ENCODE measurements at regions not wholly inside any gene's neighbourhood (a gene's known extent, or its start where the extent isn't known, plus 50 kb on each side); places are given as distances from the start of the nearest gene placed in this dataset.

DNA sequence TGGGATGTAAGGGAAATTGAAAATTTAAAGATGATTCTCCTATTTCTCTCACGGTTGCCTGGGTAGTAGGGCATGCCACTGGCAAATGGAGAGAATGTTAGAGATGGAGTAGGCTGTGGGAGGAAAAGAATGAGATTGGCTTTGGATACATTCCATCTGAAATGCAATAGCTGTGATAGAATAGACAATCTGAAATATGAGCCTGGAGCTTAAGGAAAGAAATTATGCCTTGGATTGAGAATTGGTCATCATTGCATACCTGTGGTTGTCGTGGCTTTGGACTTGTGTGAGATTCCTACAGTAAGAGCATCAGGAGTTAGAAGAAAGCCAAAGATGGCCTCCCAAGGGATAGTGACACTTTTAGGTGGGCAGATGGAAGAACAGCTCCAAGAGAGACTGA lies 305.1 kb upstream of the SLC10A2 start:
- H3K4me2 ChIP-seq = no peak overlapping the region
- no peaks in the 10 kb centered on the region for H3F3A ChIP-seq (replicated peaks; ENCODE audit: low read depth)
- H3K27me3 Mint-ChIP-seq (ENCODE audit: insufficient read depth, low read depth, poor library complexity) = no peaks in the 10 kb centered on the region
- no peak overlapping the region for H2AFZ ChIP-seq
- H3K36me3 ChIP-seq (ENCODE audit: insufficient read depth) = no peaks in the 10 kb centered on the region
- no peaks in the 10 kb centered on the region for H3K36me3 Mint-ChIP-seq (ENCODE audit: low read depth)
- no peak for ATAC-seq
- H3K27ac ChIP-seq (ENCODE audit: low read depth) = no peak overlapping the region
- DNase-seq (ENCODE audit: low spot score) = no peak
- no peaks in the 10 kb centered on the region for H3K4me1 Mint-ChIP-seq
- H4K20me1 ChIP-seq (replicated peaks; ENCODE audit: insufficient read depth) = no peaks in the 10 kb centered on the region
- no peaks in the 10 kb centered on the region for H3K27me3 ChIP-seq (ENCODE audit: insufficient read depth)
- no peak overlapping the region for H3K4me3 ChIP-seq
- 0 out of 2 replicates have a peak, but pooled peaks cover 5% of the 10 kb centered on the region for H3K9me2 ChIP-seq (ENCODE audit: insufficient read depth)
- H3K4me1 ChIP-seq (ENCODE audit: insufficient read depth) = no peaks in the 10 kb centered on the region
- no peaks in the 10 kb centered on the region for H3K79me2 ChIP-seq (replicated peaks; ENCODE audit: insufficient read depth)
- H3K9me3 Mint-ChIP-seq = peaks cover 3% of the 10 kb centered on the region; the same call in 1 of the 3 replicates
- no peak overlapping the region for H3K27ac Mint-ChIP-seq
- H3K4me3 Mint-ChIP-seq = no peak overlapping the region
- no peak for TF ChIP-seq ZNF114 (CRISPR knock-in tag; IDR thresholded peaks at IDR 0.05)

DNA sequence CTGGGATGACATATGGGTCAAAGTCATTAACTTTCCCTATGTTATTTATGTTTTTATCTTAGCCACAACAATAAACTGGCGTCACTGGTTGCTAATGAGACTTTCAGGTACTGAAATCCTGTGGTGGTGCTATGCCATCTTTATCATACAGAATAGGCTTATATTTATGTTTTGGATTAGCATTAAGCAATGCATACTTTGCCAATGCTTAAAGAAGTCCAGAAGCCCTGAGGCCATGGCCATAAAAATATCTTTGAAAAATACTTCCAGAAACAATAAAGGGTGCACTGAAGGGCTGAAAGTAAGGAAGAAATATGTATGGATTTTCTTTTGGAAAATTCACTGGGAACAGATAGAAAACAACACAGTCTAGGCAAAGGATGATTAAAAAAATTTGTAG lies 304.6 kb upstream of the SLC10A2 start:
- Mint-ChIP-seq H3K27ac (no peak overlapping the region), H3K36me3 (ENCODE audit: low read depth) (no peaks in the 10 kb centered on the region), H3K27me3 (ENCODE audit: insufficient read depth, low read depth, poor library complexity) (no peaks in the 10 kb centered on the region), H3K4me3 (no peak overlapping the region), H3K4me1 (no peaks in the 10 kb centered on the region), H3K9me3 (peaks cover 3% of the 10 kb centered on the region; the same call in 1 of the 3 replicates)
- no peak overlapping the region for H3K4me2 ChIP-seq
- no peaks in the 10 kb centered on the region for H3K36me3 ChIP-seq (ENCODE audit: insufficient read depth)
- no peaks in the 10 kb centered on the region for H3K4me1 ChIP-seq (ENCODE audit: insufficient read depth)
- H3K27me3 ChIP-seq (ENCODE audit: insufficient read depth) = no peaks in the 10 kb centered on the region
- no peak overlapping the region for H2AFZ ChIP-seq
- no peak for DNase-seq (ENCODE audit: low spot score)
- H4K20me1 ChIP-seq (replicated peaks; ENCODE audit: insufficient read depth) = no peaks in the 10 kb centered on the region
- TF ChIP-seq ZNF114 (CRISPR knock-in tag; IDR thresholded peaks at IDR 0.05) = no peak
- TF ChIP-seq, protein P1, sequence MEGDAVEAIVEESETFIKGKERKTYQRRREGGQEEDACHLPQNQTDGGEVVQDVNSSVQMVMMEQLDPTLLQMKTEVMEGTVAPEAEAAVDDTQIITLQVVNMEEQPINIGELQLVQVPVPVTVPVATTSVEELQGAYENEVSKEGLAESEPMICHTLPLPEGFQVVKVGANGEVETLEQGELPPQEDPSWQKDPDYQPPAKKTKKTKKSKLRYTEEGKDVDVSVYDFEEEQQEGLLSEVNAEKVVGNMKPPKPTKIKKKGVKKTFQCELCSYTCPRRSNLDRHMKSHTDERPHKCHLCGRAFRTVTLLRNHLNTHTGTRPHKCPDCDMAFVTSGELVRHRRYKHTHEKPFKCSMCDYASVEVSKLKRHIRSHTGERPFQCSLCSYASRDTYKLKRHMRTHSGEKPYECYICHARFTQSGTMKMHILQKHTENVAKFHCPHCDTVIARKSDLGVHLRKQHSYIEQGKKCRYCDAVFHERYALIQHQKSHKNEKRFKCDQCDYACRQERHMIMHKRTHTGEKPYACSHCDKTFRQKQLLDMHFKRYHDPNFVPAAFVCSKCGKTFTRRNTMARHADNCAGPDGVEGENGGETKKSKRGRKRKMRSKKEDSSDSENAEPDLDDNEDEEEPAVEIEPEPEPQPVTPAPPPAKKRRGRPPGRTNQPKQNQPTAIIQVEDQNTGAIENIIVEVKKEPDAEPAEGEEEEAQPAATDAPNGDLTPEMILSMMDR (conservative IDR thresholded peaks at IDR 0.05; ENCODE audit: low read depth in 2 of 2) = no peak
- no peak for TF ChIP-seq ZNF331 (CRISPR knock-in tag; IDR thresholded peaks at IDR 0.05; ENCODE audit: low read depth)
- TF ChIP-seq, protein P2, sequence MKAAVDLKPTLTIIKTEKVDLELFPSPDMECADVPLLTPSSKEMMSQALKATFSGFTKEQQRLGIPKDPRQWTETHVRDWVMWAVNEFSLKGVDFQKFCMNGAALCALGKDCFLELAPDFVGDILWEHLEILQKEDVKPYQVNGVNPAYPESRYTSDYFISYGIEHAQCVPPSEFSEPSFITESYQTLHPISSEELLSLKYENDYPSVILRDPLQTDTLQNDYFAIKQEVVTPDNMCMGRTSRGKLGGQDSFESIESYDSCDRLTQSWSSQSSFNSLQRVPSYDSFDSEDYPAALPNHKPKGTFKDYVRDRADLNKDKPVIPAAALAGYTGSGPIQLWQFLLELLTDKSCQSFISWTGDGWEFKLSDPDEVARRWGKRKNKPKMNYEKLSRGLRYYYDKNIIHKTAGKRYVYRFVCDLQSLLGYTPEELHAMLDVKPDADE (IDR thresholded peaks at IDR 0.05) = no peak
- no peak for TF ChIP-seq EZH2phosphoT487 (IDR thresholded peaks at IDR 0.05; ENCODE audit: unreplicated experiment)
- TF ChIP-seq NANOG (IDR thresholded peaks at IDR 0.05; ENCODE audit: borderline replicate concordance) = no peak
- TF ChIP-seq CREB1 (CRISPR knock-in tag; IDR thresholded peaks at IDR 0.05; ENCODE audit: low read depth) = no peak
- TF ChIP-seq, protein P3, sequence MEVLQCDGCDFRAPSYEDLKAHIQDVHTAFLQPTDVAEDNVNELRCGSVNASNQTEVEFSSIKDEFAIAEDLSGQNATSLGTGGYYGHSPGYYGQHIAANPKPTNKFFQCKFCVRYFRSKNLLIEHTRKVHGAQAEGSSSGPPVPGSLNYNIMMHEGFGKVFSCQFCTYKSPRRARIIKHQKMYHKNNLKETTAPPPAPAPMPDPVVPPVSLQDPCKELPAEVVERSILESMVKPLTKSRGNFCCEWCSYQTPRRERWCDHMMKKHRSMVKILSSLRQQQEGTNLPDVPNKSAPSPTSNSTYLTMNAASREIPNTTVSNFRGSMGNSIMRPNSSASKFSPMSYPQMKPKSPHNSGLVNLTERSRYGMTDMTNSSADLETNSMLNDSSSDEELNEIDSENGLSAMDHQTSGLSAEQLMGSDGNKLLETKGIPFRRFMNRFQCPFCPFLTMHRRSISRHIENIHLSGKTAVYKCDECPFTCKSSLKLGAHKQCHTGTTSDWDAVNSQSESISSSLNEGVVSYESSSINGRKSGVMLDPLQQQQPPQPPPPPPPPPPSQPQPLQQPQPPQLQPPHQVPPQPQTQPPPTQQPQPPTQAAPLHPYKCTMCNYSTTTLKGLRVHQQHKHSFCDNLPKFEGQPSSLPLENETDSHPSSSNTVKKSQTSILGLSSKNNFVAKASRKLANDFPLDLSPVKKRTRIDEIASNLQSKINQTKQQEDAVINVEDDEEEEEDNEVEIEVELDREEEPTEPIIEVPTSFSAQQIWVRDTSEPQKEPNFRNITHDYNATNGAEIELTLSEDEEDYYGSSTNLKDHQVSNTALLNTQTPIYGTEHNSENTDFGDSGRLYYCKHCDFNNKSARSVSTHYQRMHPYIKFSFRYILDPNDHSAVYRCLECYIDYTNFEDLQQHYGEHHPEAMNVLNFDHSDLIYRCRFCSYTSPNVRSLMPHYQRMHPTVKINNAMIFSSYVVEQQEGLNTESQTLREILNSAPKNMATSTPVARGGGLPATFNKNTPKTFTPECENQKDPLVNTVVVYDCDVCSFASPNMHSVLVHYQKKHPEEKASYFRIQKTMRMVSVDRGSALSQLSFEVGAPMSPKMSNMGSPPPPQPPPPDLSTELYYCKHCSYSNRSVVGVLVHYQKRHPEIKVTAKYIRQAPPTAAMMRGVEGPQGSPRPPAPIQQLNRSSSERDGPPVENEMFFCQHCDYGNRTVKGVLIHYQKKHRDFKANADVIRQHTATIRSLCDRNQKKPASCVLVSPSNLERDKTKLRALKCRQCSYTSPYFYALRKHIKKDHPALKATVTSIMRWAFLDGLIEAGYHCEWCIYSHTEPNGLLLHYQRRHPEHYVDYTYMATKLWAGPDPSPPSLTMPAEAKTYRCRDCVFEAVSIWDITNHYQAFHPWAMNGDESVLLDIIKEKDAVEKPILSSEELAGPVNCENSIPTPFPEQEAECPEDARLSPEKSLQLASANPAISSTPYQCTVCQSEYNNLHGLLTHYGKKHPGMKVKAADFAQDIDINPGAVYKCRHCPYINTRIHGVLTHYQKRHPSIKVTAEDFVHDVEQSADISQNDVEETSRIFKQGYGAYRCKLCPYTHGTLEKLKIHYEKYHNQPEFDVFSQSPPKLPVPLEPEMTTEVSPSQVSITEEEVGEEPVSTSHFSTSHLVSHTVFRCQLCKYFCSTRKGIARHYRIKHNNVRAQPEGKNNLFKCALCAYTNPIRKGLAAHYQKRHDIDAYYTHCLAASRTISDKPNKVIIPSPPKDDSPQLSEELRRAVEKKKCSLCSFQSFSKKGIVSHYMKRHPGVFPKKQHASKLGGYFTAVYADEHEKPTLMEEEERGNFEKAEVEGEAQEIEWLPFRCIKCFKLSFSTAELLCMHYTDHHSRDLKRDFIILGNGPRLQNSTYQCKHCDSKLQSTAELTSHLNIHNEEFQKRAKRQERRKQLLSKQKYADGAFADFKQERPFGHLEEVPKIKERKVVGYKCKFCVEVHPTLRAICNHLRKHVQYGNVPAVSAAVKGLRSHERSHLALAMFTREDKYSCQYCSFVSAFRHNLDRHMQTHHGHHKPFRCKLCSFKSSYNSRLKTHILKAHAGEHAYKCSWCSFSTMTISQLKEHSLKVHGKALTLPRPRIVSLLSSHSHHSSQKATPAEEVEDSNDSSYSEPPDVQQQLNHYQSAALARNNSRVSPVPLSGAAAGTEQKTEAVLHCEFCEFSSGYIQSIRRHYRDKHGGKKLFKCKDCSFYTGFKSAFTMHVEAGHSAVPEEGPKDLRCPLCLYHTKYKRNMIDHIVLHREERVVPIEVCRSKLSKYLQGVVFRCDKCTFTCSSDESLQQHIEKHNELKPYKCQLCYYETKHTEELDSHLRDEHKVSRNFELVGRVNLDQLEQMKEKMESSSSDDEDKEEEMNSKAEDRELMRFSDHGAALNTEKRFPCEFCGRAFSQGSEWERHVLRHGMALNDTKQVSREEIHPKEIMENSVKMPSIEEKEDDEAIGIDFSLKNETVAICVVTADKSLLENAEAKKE (CRISPR knock-in tag; IDR thresholded peaks at IDR 0.05) = no peak
- TF ChIP-seq POLR2AphosphoS5 (IDR thresholded peaks at IDR 0.05; ENCODE audit: low read depth) = no peak
- ATAC-seq = no peak
- H3K27ac ChIP-seq (ENCODE audit: low read depth) = no peak overlapping the region
- no peaks in the 10 kb centered on the region for H3F3A ChIP-seq (replicated peaks; ENCODE audit: low read depth)
- no peak overlapping the region for H3K4me3 ChIP-seq
- H3K79me2 ChIP-seq (replicated peaks; ENCODE audit: insufficient read depth) = no peaks in the 10 kb centered on the region
- H3K9me2 ChIP-seq (ENCODE audit: insufficient read depth) = 0 out of 2 replicates have a peak, but pooled peaks cover 5% of the 10 kb centered on the region

Data from GM23338 (cell line).